ENCODE measurements at regions not wholly inside any gene's neighbourhood (a gene's known extent, or its start where the extent isn't known, plus 50 kb on each side); places are given as distances from the start of the nearest gene placed in this dataset.

DNA sequence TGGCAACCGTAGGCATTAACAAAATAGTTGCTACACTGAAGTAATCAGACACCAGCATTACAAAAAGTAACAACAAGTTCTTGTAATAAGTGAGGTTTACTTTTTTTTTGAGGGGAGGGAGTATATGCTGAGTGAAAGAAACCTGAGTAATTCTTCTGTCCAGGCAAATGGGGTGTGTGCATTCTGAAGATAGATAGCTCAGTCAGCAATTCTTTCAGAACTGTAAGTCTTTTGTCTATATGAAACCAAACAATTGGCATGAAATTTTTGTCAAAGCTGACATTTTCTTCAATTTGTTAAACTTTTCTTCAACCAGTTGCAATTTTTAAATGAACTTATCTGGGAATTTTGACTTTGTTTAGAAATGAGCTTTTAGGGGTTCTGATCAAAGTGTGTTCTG lies 208.1 kb upstream of the THSD7B start:
- DNase-seq, result no peak

- DNase-seq, result no peak
These were observed 215.2 kb upstream of the THSD7B start for GRCh38 chr2:136550181-136550580.

GRCh38 chr2:136539355-136539754 lies 226.0 kb upstream of the THSD7B start:
- no peak for DNase-seq

DNA sequence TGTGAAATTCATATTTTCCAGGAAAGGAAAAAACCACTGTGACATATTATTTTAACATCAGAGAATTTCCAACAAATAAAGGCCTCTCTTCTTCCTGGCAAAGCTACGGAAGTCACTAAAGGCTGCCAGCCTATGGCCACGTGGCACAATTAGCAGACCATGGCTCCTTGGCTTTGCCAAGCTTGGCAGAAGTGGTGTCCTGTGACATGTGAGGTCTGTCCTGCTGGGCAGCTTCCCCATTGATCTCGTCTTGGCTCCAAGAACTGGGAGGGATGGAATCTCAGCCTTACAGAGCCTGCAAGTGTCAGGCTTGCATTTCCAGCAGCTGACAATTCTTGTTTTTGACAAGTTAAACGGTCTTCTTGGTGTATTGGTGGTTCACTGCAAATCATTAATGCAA lies 226.9 kb upstream of the THSD7B start:
- DNase-seq, result no peak

DNA sequence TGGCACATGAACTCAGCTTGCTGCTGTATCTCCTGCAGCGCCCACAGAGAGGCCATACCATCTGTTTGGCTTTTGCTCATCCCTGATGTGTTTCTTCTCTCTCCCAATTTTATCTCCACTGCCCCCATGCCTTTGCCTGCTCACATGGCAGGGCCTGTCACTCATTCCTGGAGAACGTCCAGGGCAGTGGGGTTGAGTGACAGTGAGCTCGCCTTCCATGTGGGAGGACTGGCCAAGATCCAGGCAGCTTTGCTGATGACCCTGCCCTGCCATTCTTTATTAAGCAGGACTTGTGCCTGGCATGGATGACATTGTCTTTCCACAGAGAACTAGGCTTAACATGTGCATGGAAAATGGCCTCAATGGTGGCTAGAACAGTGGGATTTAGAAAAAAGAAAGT lies 230.5 kb upstream of the THSD7B start:
- no peak for DNase-seq

DNA sequence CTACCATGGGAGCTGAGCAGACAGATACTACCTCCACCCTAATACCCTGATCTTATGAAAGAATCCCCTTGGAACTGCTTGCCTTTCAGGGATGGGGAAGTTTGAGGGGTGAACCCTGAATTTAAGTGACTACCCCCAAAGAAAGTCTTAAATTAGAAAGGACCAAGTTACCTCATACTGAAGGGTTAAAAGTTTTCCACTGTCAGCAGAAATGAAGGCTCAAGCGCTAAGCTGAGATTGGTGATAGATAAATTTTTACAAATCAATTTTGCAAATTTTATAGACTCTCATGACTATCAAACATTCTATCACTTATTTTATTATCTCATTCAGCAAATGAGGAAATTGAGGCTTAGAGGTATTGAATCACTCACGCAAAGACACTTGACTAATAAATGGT lies 233.2 kb upstream of the THSD7B start:
- no peak for DNase-seq

DNA sequence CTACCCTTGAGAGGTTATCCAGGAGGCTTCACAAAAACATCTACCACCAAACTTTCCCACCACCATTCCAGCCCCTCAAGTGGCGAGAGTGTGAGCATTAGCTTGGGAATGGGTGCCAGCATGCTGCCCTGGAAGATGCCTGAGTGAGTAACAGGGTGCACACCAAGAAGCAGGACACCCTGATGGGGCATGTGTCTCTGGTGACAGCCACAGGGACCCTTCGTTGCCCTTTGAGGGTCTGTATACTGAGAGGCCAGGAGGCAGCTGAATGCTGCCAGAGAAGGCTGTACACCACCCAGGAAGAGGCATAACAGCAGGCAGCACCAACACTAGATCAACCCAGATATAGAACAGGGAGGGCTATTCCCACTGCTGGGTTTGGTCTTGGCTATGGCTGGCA lies 233.6 kb upstream of the THSD7B start:
- no peak for DNase-seq

GRCh38 chr2:136530146-136530545 lies 235.2 kb upstream of the THSD7B start:
- DNase-seq, result no peak

DNA sequence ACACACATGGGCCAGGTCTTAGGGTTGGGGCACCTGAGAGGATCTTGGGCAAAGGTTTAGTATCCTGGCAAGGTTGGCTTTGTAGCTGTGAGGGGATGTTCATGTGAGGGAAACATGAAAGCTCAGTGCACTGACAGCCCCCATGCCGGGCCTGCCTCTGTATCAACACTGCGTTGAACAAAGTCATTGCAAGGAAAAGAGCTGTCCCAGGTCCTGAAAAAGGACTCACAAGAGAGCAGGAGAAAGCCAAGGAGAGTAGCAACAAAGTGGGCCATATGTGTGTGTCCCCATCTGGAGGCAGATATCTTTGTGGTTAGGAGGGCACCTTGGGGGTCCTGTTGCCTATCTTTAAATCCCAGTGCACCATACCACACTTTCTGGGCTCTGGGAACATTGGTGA lies 237.8 kb upstream of the THSD7B start:
- DNase-seq, result no peak

DNA sequence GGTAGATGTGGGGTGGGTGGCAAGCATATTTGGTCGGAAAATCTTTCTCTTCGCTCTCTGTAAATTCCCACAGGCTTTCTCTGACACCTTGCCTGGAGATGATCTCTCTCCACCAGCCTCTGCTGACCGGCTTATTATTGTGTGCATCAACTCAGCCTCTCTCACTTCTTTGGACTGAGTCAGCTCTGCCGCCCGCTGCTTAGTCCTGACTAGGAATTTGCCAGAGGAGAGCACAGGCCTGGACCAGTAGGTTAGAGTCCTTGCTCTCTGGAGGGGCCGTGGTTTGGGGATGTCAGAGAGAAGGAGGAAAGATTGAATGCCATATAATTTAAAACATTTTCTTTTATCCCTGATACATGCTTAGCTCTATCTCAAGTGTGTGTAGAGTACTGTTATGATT lies 242.6 kb upstream of the THSD7B start:
- no peak for DNase-seq

- no peak for DNase-seq
These were observed 247.6 kb upstream of the THSD7B start for GRCh38 chr2:136517716-136518115.

- DNase-seq, result no peak
These were observed 255.1 kb upstream of the THSD7B start for GRCh38 chr2:136510244-136510643.

DNA sequence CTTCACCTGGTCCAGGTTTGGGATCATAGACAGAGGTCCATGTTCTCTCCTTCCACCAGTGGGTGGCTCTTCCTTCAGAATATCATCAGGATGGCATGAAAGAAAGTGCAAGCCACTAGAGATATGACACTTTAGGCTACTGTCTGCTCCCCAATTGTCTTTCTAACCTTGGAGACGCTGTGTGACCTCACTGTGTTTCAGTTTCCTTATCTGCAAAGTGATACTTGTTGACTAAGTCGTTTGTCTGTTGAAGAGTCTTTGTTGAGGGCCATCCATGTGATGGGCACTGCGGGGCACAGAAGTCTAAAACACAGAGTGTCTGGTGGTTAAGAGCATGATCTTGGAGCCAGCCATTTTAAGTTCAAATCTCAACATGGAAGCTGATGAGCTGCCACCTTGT lies 259.9 kb upstream of the THSD7B start:
- no peak for DNase-seq

- no peak for DNase-seq
These were observed 262.7 kb upstream of the THSD7B start for GRCh38 chr2:136502660-136503059.

GRCh38 chr2:136497709-136498108 lies 267.6 kb upstream of the THSD7B start:
- DNase-seq, result no peak

- DNase-seq, result no peak
These were observed 268.4 kb upstream of the THSD7B start for GRCh38 chr2:136496966-136497365.

DNA sequence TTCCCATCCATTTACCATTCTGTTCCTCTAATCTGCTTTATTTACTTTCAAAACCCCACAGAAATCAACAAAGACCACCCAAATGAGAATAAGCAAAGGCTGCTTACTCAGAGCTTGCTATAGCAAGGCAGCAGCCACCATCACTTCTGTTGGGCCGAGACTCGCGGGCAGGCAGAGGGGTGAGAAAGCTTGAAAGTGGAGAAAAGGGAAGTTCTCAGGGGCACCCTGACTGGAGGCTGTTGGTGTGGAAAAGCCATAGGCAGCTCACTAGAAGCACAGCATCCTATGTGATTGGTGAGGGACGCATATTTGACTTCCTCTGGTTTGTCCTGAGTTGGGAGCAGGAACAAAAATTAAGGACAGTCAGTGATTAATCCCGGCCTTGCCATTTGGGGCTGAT lies 269.7 kb upstream of the THSD7B start:
- DNase-seq, result no peak

DNA sequence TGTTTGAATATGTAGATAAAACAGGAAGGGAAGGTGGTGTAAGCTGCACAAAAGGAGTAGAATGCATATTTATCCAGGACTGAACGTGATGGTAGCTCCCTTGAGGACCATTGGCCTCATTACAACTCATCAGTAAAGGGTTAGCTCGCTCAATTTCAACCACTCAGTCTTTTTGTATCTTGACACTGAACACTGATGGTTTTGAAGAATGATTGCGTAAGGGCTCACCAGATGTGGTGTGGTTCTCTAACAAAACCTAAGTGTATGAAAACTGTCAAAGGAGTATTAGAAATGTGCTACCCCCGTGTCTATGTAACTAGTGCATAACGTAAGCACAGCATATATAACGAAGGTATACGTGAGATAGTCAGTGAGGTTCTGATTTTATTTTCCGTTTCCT lies 272.4 kb upstream of the THSD7B start:
- no peak for DNase-seq

DNA sequence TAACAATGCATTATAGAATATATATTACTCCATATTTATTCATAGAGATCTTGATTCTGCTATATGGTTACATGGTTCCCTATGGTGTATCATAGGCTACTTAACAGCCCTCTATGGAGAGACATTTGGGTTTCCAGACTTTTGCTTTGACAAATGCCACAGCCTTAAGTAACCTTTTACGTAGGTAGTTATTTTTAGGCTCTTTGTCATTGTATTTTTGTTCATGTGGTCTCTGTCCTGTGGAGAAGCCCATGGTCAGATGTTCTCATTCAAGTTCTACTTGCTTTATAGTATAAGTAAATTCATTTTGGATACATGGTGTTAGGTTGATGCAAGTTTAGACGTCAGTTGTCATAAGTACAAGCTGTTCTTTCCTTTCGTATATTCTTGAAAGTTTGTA lies 275.2 kb upstream of the THSD7B start:
- no peak for DNase-seq

DNA sequence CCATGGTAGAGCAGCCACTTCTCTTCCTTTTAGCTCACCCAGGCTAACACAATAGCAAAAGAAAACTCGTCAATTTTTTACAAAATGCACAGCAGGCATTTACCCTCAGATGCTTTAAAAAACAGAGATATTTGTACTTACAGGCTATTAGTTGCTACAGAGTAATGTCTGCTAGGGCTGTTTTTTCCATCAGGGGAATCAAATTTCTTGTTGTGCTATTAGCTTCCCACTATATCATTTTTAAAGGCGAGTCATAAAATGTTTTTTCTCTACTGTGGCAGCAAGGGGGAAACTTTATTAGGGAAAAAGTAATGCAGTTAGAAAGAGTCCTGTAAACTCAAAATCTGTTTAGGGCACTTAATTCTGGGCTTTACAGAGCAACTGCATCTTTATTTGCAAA lies 277.9 kb upstream of the THSD7B start:
- no peak for DNase-seq

DNA sequence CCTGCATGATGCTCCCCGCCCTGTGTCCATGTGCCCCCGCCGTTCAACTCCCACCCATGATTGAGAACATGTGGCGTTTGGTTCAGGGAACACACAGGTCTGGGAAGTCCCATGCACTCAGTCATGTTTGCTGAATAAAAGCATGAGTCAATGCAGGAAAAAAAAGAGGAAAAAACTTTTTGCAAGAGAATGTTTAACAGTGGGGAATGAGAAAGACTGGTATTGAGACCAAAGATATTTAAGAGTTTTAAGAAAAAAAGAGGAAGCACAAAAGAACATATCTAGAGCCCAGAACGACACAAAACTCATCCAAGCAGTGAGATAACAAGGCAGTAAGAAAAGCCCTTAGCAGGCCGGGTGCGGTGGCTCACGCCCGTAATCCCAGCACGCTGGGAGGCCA lies 279.2 kb upstream of the THSD7B start:
- DNase-seq, result no peak

GRCh38 chr2:136482966-136483365 lies 282.4 kb upstream of the THSD7B start:
- DNase-seq, result no peak

- no peak for DNase-seq
These were observed 283.3 kb upstream of the THSD7B start for GRCh38 chr2:136482006-136482405.

DNA sequence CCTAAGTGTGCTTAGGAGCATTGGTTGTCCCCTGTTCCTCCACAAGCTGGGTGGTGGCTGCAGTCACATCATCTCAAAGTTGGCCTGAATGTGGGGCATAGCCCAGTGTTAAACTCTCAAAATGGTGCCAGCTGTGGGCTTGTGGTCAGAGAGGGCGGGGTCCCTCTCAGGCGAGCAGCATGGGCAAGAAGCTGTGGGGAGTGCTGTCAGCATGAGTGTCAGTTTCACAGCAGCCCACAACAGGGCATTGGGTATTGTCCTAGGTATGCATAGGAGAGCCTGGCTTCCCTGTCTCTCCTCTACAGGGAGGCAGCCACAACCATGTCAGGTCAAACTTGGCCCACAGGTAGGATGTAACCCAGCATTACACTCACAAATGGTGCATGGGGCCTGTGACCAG lies 285.6 kb upstream of the THSD7B start:
- DNase-seq, result no peak

- DNase-seq, result no peak
These were observed 296.5 kb upstream of the THSD7B start for GRCh38 chr2:136468799-136469369.

DNA sequence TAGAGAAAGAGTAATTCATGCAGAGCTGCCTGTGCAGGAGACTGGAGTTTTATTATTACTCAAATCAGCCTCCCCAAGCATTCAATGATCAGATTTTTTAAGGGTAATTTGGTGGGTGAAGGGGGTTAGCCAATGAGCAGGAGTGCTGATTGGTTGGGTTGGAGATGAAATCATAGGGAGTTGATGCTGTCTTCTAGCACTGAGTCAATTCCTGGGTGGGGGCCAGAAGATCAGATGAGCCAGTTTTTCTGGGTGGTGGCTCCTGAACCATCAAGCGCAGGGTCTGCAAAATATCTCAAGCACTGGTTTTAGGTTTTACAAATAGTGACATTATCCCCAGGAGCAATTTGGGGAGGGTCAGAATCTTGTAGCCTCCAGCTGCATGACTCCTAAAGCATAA lies 312.8 kb upstream of the THSD7B start:
- no peak for DNase-seq
